H1 (cell line): ENCODE measurements at regions not wholly inside any gene's neighbourhood (a gene's known extent, or its start where the extent isn't known, plus 50 kb on each side); places are given as distances from the start of the nearest gene placed in this dataset.

Experiments
- CTCF ChIA-PET: fragments of 300-600 bp; sonication (Branson Sonifier 250); formaldehyde crosslinking; loops from one replicate; lab custom pipeline; 2021; ENCODE audit not compliant: partially characterized antibody; lab: Charles Lee
- POLR2A ChIA-PET: fragments of 300-600 bp; sonication (Branson Sonifier 250); formaldehyde crosslinking; loops from one replicate; lab custom pipeline; 2021; ENCODE audit warnings: inconsistent platforms; ENCODE audit not compliant: partially characterized antibody; lab: Charles Lee
- DNase-seq, 2 experiments: peaks; one replicate each; pipeline versions ENCODE4 v3.0.0 to v3.0.0-alpha.2; 2010 to 2022; ENCODE audit warnings: low spot score in 2 of 2, low read depth in 1 of 2, mixed read lengths in 1 of 2
- FAIRE-seq: peaks from 2 replicates; lab custom pipeline; 2011; peaks lifted over from hg19 to GRCh38; lab: Jason Lieb, UNC
- H2AFZ ChIP-seq: 2 replicates; pipeline ENCODE4 v1.8.1; 2012; ENCODE audit warnings: low read length, inconsistent platforms
- H2AK5ac ChIP-seq: 2 replicates; pipeline ENCODE4 v1.6.1; 2013; ENCODE audit warnings: low read depth, low read length
- H2BK120ac ChIP-seq: replicated peaks from 2 replicates; pipeline ENCODE3; 2013; ENCODE audit warnings: low read depth, low read length, inconsistent platforms
- H2BK12ac ChIP-seq: 2 replicates; pipeline ENCODE4 v1.6.1; 2013; ENCODE audit warnings: low read depth, low read length
- H2BK15ac ChIP-seq: 2 replicates; pipeline ENCODE4 v1.6.1; 2013; ENCODE audit warnings: low read length
- H2BK20ac ChIP-seq: 2 replicates; pipeline ENCODE4 v1.6.1; 2013; ENCODE audit warnings: low read length
- H2BK5ac ChIP-seq: 2 replicates; pipeline ENCODE4 v1.6.1; 2013; ENCODE audit warnings: low read depth, low read length
- H3K14ac ChIP-seq: 2 replicates; pipeline ENCODE4 v1.6.1; 2013; ENCODE audit warnings: inconsistent platforms; ENCODE audit not compliant: insufficient read length
- H3K18ac ChIP-seq: 2 replicates; pipeline ENCODE4 v1.6.1; 2013; ENCODE audit warnings: low read length; ENCODE audit errors: extremely low read depth
- H3K23ac ChIP-seq: 2 replicates; pipeline ENCODE4 v1.6.1; 2013; ENCODE audit warnings: inconsistent platforms; ENCODE audit not compliant: insufficient read length
- H3K23me2 ChIP-seq: 2 replicates; pipeline ENCODE4 v1.6.1; 2013; ENCODE audit warnings: low read depth, low read length
- H3K27ac ChIP-seq: 2 replicates; pipeline ENCODE4 v1.6.1; 2011; ENCODE audit warnings: low read depth, low read length, inconsistent platforms
- H3K27me3 ChIP-seq, 4 experiments: replicated peaks in 1 of 4; 1 replicate in 1 of 4; 2 replicates in 3 of 4; pipeline versions ENCODE4 v1.6.1 to v1.8.1; 2011 to 2013; ENCODE audit warnings: low read length in 3 of 4, mild to moderate bottlenecking in 3 of 4, inconsistent platforms in 2 of 4, mixed read lengths in 2 of 4, moderate library complexity in 1 of 4; ENCODE audit not compliant: control insufficient read depth in 3 of 4, insufficient read depth in 3 of 4; ENCODE audit errors: extremely low read depth in 1 of 4
- H3K36me3 ChIP-seq, 4 experiments: 2 replicates each; pipeline versions ENCODE4 v1.6.1 to v1.8.1; 2011 to 2013; ENCODE audit warnings: mild to moderate bottlenecking in 4 of 4, low read length in 3 of 4, moderate library complexity in 2 of 4, control low read depth in 1 of 4, inconsistent platforms in 1 of 4; ENCODE audit not compliant: insufficient read depth in 4 of 4, control insufficient read depth in 2 of 4
- H3K4ac ChIP-seq: replicated peaks from 2 replicates; pipeline ENCODE3; 2013; ENCODE audit warnings: low read length, low read depth, mixed read lengths, inconsistent platforms; ENCODE audit not compliant: insufficient read length
- H3K4me1 ChIP-seq, 4 experiments: replicated peaks in 1 of 4; 1 replicate in 1 of 4; 2 replicates in 3 of 4; pipeline versions ENCODE4 v1.6.1 to v1.8.1; 2011 to 2013; ENCODE audit warnings: low read length in 3 of 4, inconsistent platforms in 2 of 4, mixed read lengths in 1 of 4; ENCODE audit not compliant: insufficient read depth in 4 of 4, control insufficient read depth in 3 of 4
- H3K4me2 ChIP-seq, 2 experiments: 2 replicates each; pipeline versions ENCODE4 v1.6.1 to v1.8.1; 2011 to 2013; ENCODE audit warnings: low read depth in 2 of 2, low read length in 2 of 2, control low read depth in 1 of 2, inconsistent platforms in 1 of 2, mild to moderate bottlenecking in 1 of 2; ENCODE audit not compliant: insufficient read depth in 1 of 2
- H3K4me3 ChIP-seq, 4 experiments: fragments of 200-600, 300-600 bp in 1 of 4; sonication (generic), shearing (Covaris generic), sonication (Bioruptor Twin) in 1 of 4; 2 replicates each; pipeline versions ENCODE4 v1.5.1 to v1.8.1; 2011 to 2016; ENCODE audit warnings: low read length in 4 of 4, low read depth in 3 of 4, control low read depth in 2 of 4, inconsistent platforms in 2 of 4, mild to moderate bottlenecking in 2 of 4, mixed read lengths in 1 of 4, moderate library complexity in 1 of 4; ENCODE audit not compliant: insufficient read depth in 2 of 4; ENCODE audit errors: extremely low read depth in 1 of 4
- H3K56ac ChIP-seq: replicated peaks from 2 replicates; pipeline ENCODE3; 2013; ENCODE audit warnings: low read depth, mild to moderate bottlenecking, mixed read lengths, low read length, inconsistent platforms; ENCODE audit not compliant: insufficient read length
- H3K79me1 ChIP-seq: 2 replicates; pipeline ENCODE4 v1.6.1; 2013; ENCODE audit warnings: low read depth, low read length, control low read depth
- H3K79me2 ChIP-seq, 2 experiments: 2 replicates each; pipeline versions ENCODE4 v1.6.1 to v1.8.1; 2012 to 2013; ENCODE audit warnings: low read length in 2 of 2, mild to moderate bottlenecking in 2 of 2, inconsistent platforms in 1 of 2; ENCODE audit not compliant: insufficient read depth in 2 of 2, control insufficient read depth in 1 of 2
- H3K9ac ChIP-seq, 4 experiments: replicated peaks in 1 of 4; 1 replicate in 1 of 4; 2 replicates in 3 of 4; pipeline versions ENCODE4 v1.6.1 to v1.8.1; 2011 to 2013; ENCODE audit warnings: low read depth in 3 of 4, low read length in 3 of 4, control low read depth in 2 of 4, mild to moderate bottlenecking in 2 of 4, moderate library complexity in 2 of 4, inconsistent platforms in 1 of 4; ENCODE audit errors: extremely low read depth in 1 of 4
- H3K9me3 ChIP-seq, 2 experiments: 2 replicates each; pipeline versions ENCODE4 v1.6.1 to v1.8.1; 2012 to 2013; ENCODE audit warnings: mild to moderate bottlenecking in 2 of 2, moderate library complexity in 2 of 2, control low read depth in 1 of 2, inconsistent platforms in 1 of 2, low read depth in 1 of 2, low read length in 1 of 2, mixed read lengths in 1 of 2; ENCODE audit not compliant: insufficient read depth in 2 of 2
- H4K20me1 ChIP-seq, 2 experiments: replicated peaks in 1 of 2; 2 replicates each; pipeline versions ENCODE3 to v1.8.1; 2011 to 2013; ENCODE audit warnings: inconsistent platforms in 2 of 2, low read length in 2 of 2, mild to moderate bottlenecking in 1 of 2; ENCODE audit not compliant: insufficient read depth in 2 of 2, control insufficient read depth in 1 of 2
- H4K5ac ChIP-seq: 2 replicates; pipeline ENCODE4 v1.6.1; 2013; ENCODE audit warnings: low read length, low read depth, mixed read lengths, inconsistent platforms; ENCODE audit not compliant: insufficient read length
- H4K8ac ChIP-seq: 2 replicates; pipeline ENCODE4 v1.8.0; 2013; ENCODE audit warnings: mild to moderate bottlenecking, moderate library complexity, low read length, inconsistent platforms; ENCODE audit not compliant: insufficient read depth; ENCODE audit errors: extremely low read depth
- H4K91ac ChIP-seq: replicated peaks from 2 replicates; pipeline ENCODE3; 2013; ENCODE audit warnings: low read length, mixed read lengths, inconsistent platforms; ENCODE audit not compliant: insufficient read length
- CEBPB ChIP-seq: IDR thresholded peaks from 2 replicates; pipeline ENCODE4 v1.6.1; 2012; ENCODE audit warnings: low read depth, low read length
- SUZ12 ChIP-seq: fragments of 200-600 bp; sonication (generic); IDR thresholded peaks from 2 replicates; pipeline ENCODE4 v1.6.1; 2012; ENCODE audit warnings: mild to moderate bottlenecking, inconsistent platforms, low read length, moderate library complexity, mixed read lengths
- WGBS, 2 experiments: shearing (Covaris generic) in 1 of 2; methylation state at CpG; one replicate each; pipeline versions ENCODE4 v1.1.6 to v1.1.7; 2013 to 2015; ENCODE audit warnings: low lambda C conversion rate in 2 of 2, mixed read lengths in 2 of 2, inconsistent platforms in 1 of 2, low coverage in 1 of 2, missing lambda C conversion rate in 1 of 2; ENCODE audit not compliant: insufficient replicate concordance in 2 of 2, insufficient coverage in 1 of 2, insufficient read length in 1 of 2; ENCODE audit errors: extremely low coverage in 1 of 2, missing lambda C conversion rate in 1 of 2; 5-methylcytosine and 5-hydroxymethylcytosine counted together

- Histone ChIP-seq H4K5ac (no peak overlapping the region), H3K27ac (no peak overlapping the region), H3K56ac (no peak overlapping the region), H3K23me2 (no peaks in the 10 kb centered on the region; the same call in 1 of the 2 replicates), H3K14ac (no peak overlapping the region), H3K4me2 (no peak overlapping the region), H3K23ac (no peak overlapping the region), H2AFZ (no peak overlapping the region), H2BK12ac (no peak overlapping the region), H3K9ac (no peak overlapping the region), H3K4me3 (no peak overlapping the region), H3K36me3 (no peaks in the 10 kb centered on the region), H3K18ac (no peak overlapping the region), H2AK5ac (no peak overlapping the region), H2BK20ac (no peak overlapping the region), H3K4ac (no peak overlapping the region), H3K4me1 (peaks cover 0 to 4% (median 0%) of the 10 kb centered on the region in 4 experiments; a peak in 2 of 7 replicates), H3K9me3 (no peaks in the 10 kb centered on the region), H4K8ac (no peak overlapping the region), H3K27me3 (no peaks in the 10 kb centered on the region), H2BK5ac (no peak overlapping the region), H2BK120ac (no peak overlapping the region), H2BK15ac (no peak overlapping the region), H3K79me1 (no peaks in the 10 kb centered on the region), H4K20me1 (no peaks in the 10 kb centered on the region), H3K79me2 (no peaks in the 10 kb centered on the region), H4K91ac (no peak overlapping the region)
- no peak for TF ChIP-seq SUZ12
- peak; percentile 43; the same call in 1 of the 2 replicates for TF ChIP-seq CEBPB
- POLR2A ChIA-PET, result no interaction called here
- DNase-seq, result no peak
- FAIRE-seq, result no peak
- CTCF ChIA-PET, result interaction anchor here (1.2 kb wide), 1 partner anchor 196 kb away, joined by 3 read pairs; no protein-coding TSS in a partner anchor
- WGBS, 2 experiments, result 93% methylated on average over 5 of the region's 5 CpGs; no CpG with 5 or more reads in 1 of the 2 experiments
These were observed 156.4 kb upstream of the ITGA4 start for GRCh38 chr2:181300600-181301291.
